ENCODE measurements at regions not wholly inside any gene's neighbourhood (a gene's known extent, or its start where the extent isn't known, plus 50 kb on each side); places are given as distances from the start of the nearest gene placed in this dataset.

DNA sequence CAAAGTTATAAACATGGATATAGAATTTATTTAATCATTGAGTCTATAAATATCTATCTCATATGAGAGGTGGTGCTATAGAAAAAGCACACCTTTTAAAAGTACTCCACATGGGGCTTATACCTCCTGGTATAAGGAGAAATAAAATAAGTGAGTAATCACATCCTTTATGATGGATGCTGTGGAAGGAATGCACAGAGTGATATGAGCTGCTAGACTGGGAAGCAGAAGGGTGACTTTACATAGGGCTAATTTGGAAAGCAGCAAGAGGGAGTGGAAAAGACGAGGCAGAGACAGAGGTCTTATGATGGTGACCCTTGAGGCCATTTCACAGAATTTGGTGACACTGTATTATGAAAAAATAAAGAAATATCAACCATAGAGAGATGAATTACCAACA is 59.4 kb upstream of the AHR start:
- in situ Hi-C loops (cut with MboI; ENCODE audit: low pct_unique_long_range_greater_than_20kb in 2 of 9, low sequenced_read_pairs in 9 of 9, unreplicated experiment in 9 of 9) = no loop called here
- Histone ChIP-seq H3K27ac (no peak overlapping the region), H3K4me1 (replicated peaks in 1 of 2) (no peaks in the 10 kb centered on the region), H3K4me3 (no peak overlapping the region)
- no peak for ATAC-seq (replicated peaks in 6 of 8)
- 91 to 100% (median 100%) methylated on average over 1 of the region's 1 CpG; no CpG with 5 or more reads in 3 of the 10 experiments for WGBS, 10 experiments

DNA sequence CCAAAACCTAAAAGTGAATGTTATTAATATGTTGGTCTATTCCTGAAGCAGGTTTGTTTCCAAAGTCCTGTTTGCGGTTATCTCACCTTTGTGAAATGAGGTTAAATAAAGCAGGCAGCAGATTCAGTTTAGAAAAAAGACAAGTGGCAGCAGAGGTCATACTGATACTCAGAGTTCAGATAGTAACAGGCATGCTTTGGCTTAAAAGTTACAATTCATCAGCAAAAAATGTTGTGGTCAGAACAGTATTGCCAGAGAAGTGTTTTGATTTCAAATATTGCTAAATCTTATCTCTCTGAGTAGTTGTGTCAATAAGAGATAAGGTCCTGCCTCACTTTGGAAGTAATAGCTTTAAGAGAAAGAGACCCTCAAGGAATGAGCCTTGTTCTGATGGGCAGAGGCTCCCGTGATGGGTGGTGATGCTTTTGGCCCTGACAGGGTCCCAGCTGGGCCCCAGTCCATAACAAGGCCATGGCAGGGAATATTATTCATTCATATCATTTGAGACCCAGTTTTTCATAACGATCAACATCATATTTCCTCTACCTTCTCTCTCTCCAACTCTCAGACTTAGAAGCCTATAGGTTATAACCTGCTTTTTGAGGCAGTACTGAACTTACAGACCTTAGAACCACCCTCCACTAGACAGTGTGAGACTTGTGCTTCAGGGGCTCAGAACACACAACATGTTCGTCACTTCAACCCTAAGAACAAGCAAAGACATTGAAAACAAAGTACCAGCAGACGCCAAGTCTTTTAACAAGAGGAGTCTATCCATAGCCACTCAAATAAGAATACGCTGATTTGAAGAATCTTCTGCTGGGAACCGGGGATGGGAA is 58.5 kb upstream of the AHR start:
- 60 to 100% (median 86%) methylated on average over 1 to 6 of the region's 7 CpGs for WGBS, 10 experiments
- in situ Hi-C loops (cut with MboI; ENCODE audit: low pct_unique_long_range_greater_than_20kb in 2 of 9, low sequenced_read_pairs in 9 of 9, unreplicated experiment in 9 of 9) = no loop called here
- no peak overlapping the region for H3K27ac ChIP-seq
- no peak for ATAC-seq (replicated peaks in 6 of 8)
- no peak overlapping the region for H3K4me3 ChIP-seq
- no peaks in the 10 kb centered on the region for H3K4me1 ChIP-seq (replicated peaks in 1 of 2)

DNA sequence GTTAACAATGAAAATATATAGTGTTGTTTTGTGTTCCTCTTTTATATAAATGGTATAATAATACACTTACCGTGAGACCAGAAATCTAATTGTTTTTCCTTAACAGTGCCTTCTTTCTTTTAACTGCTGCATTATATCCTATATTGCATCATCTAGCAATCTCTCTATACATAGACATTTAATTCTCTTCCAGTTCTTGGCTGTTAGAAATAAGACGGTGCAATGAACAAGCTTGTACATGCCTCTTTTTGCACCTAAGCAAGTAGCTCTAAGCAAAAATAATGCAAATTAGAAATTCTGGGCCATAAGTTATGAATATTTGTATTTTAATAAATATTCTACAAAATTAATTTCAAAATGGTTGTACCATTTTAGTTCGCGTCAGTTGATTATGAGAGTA is 55.9 kb upstream of the AHR start:
- 78 to 100% (median 97%) methylated on average over 2 to 4 of the region's 4 CpGs for WGBS, 10 experiments
- no peak for ATAC-seq (replicated peaks in 6 of 8)
- in situ Hi-C loops (cut with MboI; ENCODE audit: low pct_unique_long_range_greater_than_20kb in 2 of 9, low sequenced_read_pairs in 9 of 9, unreplicated experiment in 9 of 9) = no loop called here
- H3K27ac ChIP-seq = no peak overlapping the region
- H3K4me1 ChIP-seq (replicated peaks in 1 of 2) = no peaks in the 10 kb centered on the region
- no peak overlapping the region for H3K4me3 ChIP-seq

DNA sequence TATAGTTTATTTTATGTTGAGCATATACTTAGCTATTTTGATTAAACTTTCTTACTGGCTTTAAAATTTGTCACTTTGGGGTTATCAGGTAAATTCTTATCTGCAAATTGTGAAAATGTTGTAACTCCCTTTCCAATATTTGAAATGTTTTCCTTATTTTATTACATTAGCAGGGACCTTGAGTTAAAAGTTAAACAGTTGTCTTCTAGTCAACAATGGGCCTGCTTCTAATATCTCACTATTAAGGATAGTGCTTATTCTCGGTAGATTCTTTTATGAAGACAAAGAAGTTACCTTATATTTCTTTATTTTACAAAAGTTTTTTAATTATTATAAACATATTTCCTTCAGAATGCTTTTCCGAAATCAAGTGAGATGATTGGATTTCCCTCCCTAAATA is 53.7 kb upstream of the AHR start:
- WGBS, 10 experiments = 70 to 100% (median 95%) methylated on average over 1 to 2 of the region's 2 CpGs
- H3K4me1 ChIP-seq (replicated peaks in 1 of 2) = no peaks in the 10 kb centered on the region
- no peak for ATAC-seq (replicated peaks in 6 of 8)
- H3K27ac ChIP-seq = no peak overlapping the region
- in situ Hi-C loops (cut with MboI; ENCODE audit: low pct_unique_long_range_greater_than_20kb in 2 of 9, low sequenced_read_pairs in 9 of 9, unreplicated experiment in 9 of 9) = no loop called here
- H3K4me3 ChIP-seq = no peak overlapping the region

DNA sequence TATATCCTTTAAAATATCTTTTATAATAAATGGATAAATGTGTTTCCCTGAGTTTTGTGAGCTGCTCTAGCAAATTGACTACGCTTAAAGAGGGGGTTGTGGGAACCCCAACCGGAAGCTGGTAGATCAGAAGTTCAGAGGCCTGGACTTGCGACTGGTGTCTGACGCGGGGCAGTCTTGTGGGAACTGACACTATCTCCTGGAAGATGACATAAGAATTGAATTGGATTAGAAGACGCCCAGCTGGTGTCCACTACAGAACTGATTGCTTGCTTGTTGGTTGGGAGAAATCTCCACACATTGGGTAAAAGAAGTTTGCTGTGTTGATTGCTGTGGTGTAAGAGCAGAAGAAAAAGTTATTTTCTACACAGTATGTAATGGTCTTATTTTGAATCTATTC is 51.1 kb upstream of the AHR start:
- 79 to 100% (median 84%) methylated on average over 1 to 6 of the region's 6 CpGs; no CpG with 5 or more reads in 2 of the 10 experiments for WGBS, 10 experiments
- in situ Hi-C loops (cut with MboI; ENCODE audit: low pct_unique_long_range_greater_than_20kb in 2 of 9, low sequenced_read_pairs in 9 of 9, unreplicated experiment in 9 of 9) = no loop called here

DNA sequence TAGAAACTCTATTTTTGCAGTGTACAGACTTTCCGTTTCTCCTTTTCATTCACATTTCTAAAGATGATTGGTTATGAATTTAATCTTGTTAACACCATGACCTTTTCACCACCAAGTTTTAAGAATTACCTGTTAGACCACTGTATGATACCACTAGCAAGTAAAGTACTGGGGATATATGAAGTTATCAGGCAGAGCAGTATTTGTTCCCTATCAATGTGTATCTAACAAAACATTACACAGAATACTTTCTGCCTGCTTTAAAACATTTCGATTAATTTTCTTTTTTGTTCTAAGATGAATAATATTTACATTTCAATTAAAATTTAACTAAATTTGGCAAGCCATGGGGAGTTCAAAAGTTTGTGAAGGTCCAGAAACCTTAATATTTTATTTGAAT is 49.9 kb upstream of the AHR start:
- WGBS, 10 experiments = 75 to 100% (median 90%) methylated on average over 2 of the region's 2 CpGs
- no peaks in the 10 kb centered on the region for H3K4me1 ChIP-seq (replicated peaks in 1 of 2)
- no peak for ATAC-seq (replicated peaks in 6 of 8)
- no peak overlapping the region for H3K27ac ChIP-seq
- in situ Hi-C loops (cut with MboI; ENCODE audit: low pct_unique_long_range_greater_than_20kb in 2 of 9, low sequenced_read_pairs in 9 of 9, unreplicated experiment in 9 of 9) = no loop called here
- no peak overlapping the region for H3K4me3 ChIP-seq

More for the DNA sequence above, 51.1 kb upstream of the AHR start:
- Histone ChIP-seq H3K27ac (no peak overlapping the region), H3K4me1 (replicated peaks in 1 of 2) (no peaks in the 10 kb centered on the region), H3K4me3 (no peak overlapping the region)
- ATAC-seq (replicated peaks in 6 of 8) = no peak
